22Rv1 (cell line): ENCODE measurements at regions not wholly inside any gene's neighbourhood (a gene's known extent, or its start where the extent isn't known, plus 50 kb on each side); places are given as distances from the start of the nearest gene placed in this dataset.
"Not testable (repeated sequence)": the region's sequence is repeated elsewhere in the genome, so short reads cannot be mapped to it uniquely, and the experiment has no call there.

Source experiments
- H3K27ac ChIP-seq: fragments of 450-650 bp; 2 replicates; pipeline ENCODE4 v1.5.1; 2017
- CTCF ChIP-seq: fragments of 450-650 bp; IDR thresholded peaks from 2 replicates; pipeline ENCODE4 v1.5.1; 2017; ENCODE audit warnings: mild to moderate bottlenecking
- ZFX ChIP-seq: fragments of 450-650 bp; IDR thresholded peaks from 2 replicates; pipeline ENCODE4 v1.6.1; 2017; ENCODE audit warnings: antibody characterized with exemption, borderline replicate concordance

GRCh38 chr9:33623658-33624586 lies 99.9 kb downstream of the ANKRD18B start:
- no peak overlapping the region for H3K27ac ChIP-seq
- peak; percentile 96 for TF ChIP-seq CTCF
- TF ChIP-seq ZFX = no peak

- H3K27ac ChIP-seq = not testable (repeated sequence)
These were observed 104.3 kb downstream of the ANKRD18B start for GRCh38 chr9:33628318-33628717.

- no peak overlapping the region for H3K27ac ChIP-seq
- TF ChIP-seq CTCF = no peak
- no peak for TF ChIP-seq ZFX
These were observed 104.9 kb downstream of the ANKRD18B start for GRCh38 chr9:33628865-33629410.

DNA sequence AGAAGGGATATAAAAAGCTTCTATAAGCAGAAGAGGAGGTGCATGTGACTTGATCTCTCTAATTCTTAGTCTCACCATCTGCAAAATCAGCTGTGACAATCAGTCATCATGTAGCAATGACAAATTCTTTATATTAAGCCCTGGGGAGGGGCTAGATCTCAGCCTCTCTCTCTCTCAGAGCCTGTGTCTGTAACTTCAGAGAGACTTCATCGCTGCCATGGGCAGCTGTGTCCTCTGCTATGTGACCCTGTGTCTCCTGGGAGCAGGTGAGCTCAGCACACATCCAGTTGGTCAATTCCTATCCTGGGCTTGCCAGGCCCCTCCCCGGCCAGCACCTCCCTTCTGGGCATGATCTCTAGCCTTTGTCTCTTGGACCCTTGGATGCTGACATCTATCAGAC lies 109.6 kb downstream of the ANKRD18B start:
- no peak for TF ChIP-seq CTCF
- TF ChIP-seq ZFX = no peak
- H3K27ac ChIP-seq = no peak overlapping the region

DNA sequence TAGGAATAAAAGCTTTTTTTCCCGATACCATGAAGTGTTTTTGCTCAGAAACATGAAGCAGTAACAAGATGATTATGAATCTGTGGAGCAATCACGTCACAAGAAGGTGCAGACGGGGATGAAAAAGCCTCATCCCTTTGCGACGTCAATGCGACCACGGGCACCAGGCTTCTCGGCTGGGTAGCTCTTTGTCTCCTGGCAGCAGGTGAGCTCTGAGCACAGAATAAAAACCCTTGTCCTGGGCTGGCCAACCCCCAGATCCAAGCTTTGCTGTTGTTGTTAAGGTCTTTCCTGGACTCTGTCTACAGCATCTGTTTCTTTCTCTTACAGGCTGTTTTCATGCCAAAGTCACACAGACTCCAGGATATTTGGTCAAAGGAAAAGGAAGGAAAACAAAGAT lies 113.8 kb downstream of the ANKRD18B start:
- no peak overlapping the region for H3K27ac ChIP-seq
- no peak for TF ChIP-seq ZFX
- TF ChIP-seq CTCF = no peak

DNA sequence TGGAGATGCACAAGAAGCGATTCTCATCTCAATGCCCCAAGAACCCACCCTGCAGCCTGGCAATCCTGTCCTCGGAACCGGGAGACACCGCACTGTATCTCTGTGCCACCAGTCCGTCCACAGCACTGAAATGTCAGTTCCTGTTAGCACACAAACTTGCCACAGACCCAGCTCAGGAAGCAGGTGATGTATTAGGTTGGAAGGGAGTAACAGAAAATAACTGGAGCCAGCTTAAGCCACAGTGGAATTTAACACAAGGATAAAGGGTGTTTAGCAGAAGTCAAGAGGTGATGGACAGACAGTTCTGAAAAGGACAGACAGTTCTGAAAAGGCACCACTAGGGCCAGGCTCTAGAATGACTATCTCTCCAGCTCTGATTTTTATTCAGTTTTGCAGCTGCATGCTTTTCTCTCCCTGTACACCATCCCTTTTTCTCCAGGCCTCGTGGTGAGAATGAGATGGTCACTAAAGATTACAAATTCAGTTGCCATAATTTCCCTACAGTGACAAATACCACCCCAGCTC lies 114.4 kb downstream of the ANKRD18B start:
- no peak for TF ChIP-seq ZFX
- no peak for TF ChIP-seq CTCF
- H3K27ac ChIP-seq = no peak overlapping the region

DNA sequence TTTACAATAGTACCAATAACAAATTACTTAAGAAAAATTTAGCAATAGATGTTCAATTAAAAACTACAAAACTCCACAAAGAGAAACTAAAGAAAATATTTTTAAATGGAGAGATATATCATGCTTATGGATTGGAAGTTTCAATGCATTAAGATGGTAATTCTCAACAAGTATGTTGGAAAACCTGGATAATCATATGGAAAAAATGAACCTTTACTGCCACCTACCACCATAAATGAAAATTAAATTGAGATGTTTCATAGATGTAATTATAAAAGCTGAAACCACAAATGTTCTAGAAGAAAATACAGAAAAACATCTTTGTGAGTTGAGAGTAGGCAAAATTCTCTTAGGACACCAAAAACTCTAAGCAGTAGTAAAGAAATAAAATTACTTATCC lies 121.7 kb downstream of the ANKRD18B start:
- no peak overlapping the region for H3K27ac ChIP-seq
- TF ChIP-seq ZFX = no peak
- no peak for TF ChIP-seq CTCF
